ENCODE measurements at regions not wholly inside any gene's neighbourhood (a gene's known extent, or its start where the extent isn't known, plus 50 kb on each side); places are given as distances from the start of the nearest gene placed in this dataset.

DNA sequence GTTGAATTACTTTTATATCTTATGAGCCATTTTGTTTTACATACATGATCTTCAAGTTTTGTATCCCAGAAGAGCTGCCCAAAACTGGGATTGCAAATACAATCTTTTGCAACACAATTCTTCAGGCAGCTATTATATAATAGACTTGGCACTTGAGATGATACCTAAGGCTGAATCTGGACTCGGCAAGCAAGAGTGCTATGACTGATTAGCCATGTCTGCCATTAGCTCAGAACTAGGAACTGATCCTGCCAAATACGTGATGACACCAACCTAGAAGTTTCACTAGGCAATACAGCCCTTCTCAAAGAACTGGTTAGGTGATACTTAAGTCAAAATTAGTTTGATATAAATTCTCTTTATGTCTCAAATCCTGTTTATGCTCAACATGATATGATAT, 619.6 kb downstream of the CPS1 start:
- TF ChIP-seq CEBPB (IDR thresholded peaks at IDR 0.05) (no peak), KDM5A (IDR thresholded peaks at IDR 0.05) (no peak), KDM1A (IDR thresholded peaks at IDR 0.05; ENCODE audit: low read depth) (no peak), JUN (IDR thresholded peaks at IDR 0.05) (no peak), PHF8 (IDR thresholded peaks at IDR 0.05; ENCODE audit: borderline replicate concordance, low read depth) (no peak), ZSCAN20 (CRISPR knock-in tag; IDR thresholded peaks at IDR 0.05) (no peak), POLR2AphosphoS2 (conservative IDR thresholded peaks at IDR 0.05; ENCODE audit: low read length) (no peak), RCOR1 (IDR thresholded peaks at IDR 0.05; ENCODE audit: low read depth, low read length) (no peak), POLR2A (IDR thresholded peaks at IDR 0.05; ENCODE audit: low read length) (no peak), MAFK (IDR thresholded peaks at IDR 0.05; ENCODE audit: partially characterized antibody) (no peak), BHLHE40 (IDR thresholded peaks at IDR 0.05; ENCODE audit: low read depth, low read length) (no peak)
- TF ChIP-seq, protein P1, sequence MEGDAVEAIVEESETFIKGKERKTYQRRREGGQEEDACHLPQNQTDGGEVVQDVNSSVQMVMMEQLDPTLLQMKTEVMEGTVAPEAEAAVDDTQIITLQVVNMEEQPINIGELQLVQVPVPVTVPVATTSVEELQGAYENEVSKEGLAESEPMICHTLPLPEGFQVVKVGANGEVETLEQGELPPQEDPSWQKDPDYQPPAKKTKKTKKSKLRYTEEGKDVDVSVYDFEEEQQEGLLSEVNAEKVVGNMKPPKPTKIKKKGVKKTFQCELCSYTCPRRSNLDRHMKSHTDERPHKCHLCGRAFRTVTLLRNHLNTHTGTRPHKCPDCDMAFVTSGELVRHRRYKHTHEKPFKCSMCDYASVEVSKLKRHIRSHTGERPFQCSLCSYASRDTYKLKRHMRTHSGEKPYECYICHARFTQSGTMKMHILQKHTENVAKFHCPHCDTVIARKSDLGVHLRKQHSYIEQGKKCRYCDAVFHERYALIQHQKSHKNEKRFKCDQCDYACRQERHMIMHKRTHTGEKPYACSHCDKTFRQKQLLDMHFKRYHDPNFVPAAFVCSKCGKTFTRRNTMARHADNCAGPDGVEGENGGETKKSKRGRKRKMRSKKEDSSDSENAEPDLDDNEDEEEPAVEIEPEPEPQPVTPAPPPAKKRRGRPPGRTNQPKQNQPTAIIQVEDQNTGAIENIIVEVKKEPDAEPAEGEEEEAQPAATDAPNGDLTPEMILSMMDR (IDR thresholded peaks at IDR 0.05) = no peak
- TF ChIP-seq, protein P2, sequence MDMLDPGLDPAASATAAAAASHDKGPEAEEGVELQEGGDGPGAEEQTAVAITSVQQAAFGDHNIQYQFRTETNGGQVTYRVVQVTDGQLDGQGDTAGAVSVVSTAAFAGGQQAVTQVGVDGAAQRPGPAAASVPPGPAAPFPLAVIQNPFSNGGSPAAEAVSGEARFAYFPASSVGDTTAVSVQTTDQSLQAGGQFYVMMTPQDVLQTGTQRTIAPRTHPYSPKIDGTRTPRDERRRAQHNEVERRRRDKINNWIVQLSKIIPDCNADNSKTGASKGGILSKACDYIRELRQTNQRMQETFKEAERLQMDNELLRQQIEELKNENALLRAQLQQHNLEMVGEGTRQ (IDR thresholded peaks at IDR 0.05) = no peak
- TF ChIP-seq, protein P3, sequence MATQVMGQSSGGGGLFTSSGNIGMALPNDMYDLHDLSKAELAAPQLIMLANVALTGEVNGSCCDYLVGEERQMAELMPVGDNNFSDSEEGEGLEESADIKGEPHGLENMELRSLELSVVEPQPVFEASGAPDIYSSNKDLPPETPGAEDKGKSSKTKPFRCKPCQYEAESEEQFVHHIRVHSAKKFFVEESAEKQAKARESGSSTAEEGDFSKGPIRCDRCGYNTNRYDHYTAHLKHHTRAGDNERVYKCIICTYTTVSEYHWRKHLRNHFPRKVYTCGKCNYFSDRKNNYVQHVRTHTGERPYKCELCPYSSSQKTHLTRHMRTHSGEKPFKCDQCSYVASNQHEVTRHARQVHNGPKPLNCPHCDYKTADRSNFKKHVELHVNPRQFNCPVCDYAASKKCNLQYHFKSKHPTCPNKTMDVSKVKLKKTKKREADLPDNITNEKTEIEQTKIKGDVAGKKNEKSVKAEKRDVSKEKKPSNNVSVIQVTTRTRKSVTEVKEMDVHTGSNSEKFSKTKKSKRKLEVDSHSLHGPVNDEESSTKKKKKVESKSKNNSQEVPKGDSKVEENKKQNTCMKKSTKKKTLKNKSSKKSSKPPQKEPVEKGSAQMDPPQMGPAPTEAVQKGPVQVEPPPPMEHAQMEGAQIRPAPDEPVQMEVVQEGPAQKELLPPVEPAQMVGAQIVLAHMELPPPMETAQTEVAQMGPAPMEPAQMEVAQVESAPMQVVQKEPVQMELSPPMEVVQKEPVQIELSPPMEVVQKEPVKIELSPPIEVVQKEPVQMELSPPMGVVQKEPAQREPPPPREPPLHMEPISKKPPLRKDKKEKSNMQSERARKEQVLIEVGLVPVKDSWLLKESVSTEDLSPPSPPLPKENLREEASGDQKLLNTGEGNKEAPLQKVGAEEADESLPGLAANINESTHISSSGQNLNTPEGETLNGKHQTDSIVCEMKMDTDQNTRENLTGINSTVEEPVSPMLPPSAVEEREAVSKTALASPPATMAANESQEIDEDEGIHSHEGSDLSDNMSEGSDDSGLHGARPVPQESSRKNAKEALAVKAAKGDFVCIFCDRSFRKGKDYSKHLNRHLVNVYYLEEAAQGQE (IDR thresholded peaks at IDR 0.05) = no peak

All from A549 (cell line).